Cardiac muscle cell (in vitro differentiated cells and primary cell): ENCODE measurements at regions not wholly inside any gene's neighbourhood (a gene's known extent, or its start where the extent isn't known, plus 50 kb on each side); places are given as distances from the start of the nearest gene placed in this dataset.

Experiments used
- DNase-seq, 2 donors: peaks; one replicate each; pipeline versions ENCODE4 v3.0.0 to v3.0.0-alpha.2; 2010 to 2017; ENCODE audit warnings: low read depth in 1 of 2, low spot score in 1 of 2
- H3K27ac ChIP-seq: fragments of 200-600 bp; sonication (generic); 2 replicates; pipeline ENCODE4 v1.5.1; 2016
- H3K27me3 ChIP-seq: fragments of 200-600 bp; sonication (generic); 2 replicates; pipeline ENCODE4 v1.6.0; 2016; ENCODE audit warnings: control low read depth
- H3K36me3 ChIP-seq: fragments of 200-600 bp; sonication (generic); 2 replicates; pipeline ENCODE4 v1.5.1; 2016; ENCODE audit warnings: control low read depth
- H3K4me1 ChIP-seq: fragments of 200-600 bp; sonication (generic); 2 replicates; pipeline ENCODE4 v1.8.1; 2017; ENCODE audit warnings: low read depth, mild to moderate bottlenecking, mixed run types
- H3K4me3 ChIP-seq: fragments of 200-600 bp; sonication (generic); 2 replicates; pipeline ENCODE4 v1.5.1; 2016; ENCODE audit warnings: mild to moderate bottlenecking
- H3K9me3 ChIP-seq: fragments of 200-600 bp; sonication (generic); 2 replicates; pipeline ENCODE4 v1.5.1; 2017; ENCODE audit warnings: low read depth, mild to moderate bottlenecking, control low read depth
- CTCF ChIP-seq: IDR thresholded peaks from 2 replicates; pipeline ENCODE4 v1.5.1; 2012; ENCODE audit warnings: low read depth, mild to moderate bottlenecking, low read length

DNA sequence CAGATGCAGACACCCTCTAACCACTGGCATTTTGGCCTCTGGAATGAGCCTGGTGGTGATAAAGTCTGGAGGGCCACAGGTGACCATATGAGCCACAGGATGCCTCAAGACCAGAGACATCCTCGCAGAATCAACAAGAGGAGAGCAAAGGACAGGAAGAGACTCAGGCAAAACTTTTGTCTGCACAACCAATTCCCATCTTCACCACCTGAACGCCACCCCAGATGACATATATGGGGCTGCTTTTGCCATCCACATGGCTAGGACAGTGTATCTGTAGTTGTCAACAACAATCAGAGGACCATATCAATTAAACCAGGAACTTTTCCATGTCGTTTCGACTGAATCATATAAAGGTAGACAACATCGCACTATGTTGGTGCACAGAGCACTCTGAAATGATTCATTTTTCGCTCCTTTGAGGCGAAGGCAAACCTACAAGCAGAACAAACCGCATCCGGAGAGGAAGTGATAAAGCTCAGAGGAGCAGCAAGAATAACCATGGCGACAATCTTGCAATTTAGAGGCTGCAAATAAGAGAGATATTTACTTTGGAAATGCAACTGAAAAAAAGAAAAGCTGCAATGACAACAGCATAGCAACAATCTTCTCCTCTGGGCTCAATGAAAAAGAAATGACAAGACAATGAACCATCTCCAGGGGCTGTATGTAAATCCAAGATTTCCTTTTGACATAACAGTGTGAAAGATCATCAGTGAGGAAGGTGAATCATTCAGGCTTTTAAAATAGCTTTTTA, 204.5 kb downstream of the ARL4C start:
- no peaks in the 10 kb centered on the region for H3K9me3 ChIP-seq
- DNase-seq = peak in 1 of 2 donors; percentile 90
- H3K4me1 ChIP-seq = no peaks in the 10 kb centered on the region
- H3K27me3 ChIP-seq = no peaks in the 10 kb centered on the region
- no peaks in the 10 kb centered on the region for H3K36me3 ChIP-seq
- TF ChIP-seq CTCF = no peak
- no peak overlapping the region for H3K4me3 ChIP-seq
- H3K27ac ChIP-seq = no peak overlapping the region

- TF ChIP-seq CTCF = no peak
- no peak overlapping the region for H3K4me3 ChIP-seq
- DNase-seq = peak in 1 of 2 donors; percentile 80
- H3K27me3 ChIP-seq = no peaks in the 10 kb centered on the region
- no peaks in the 10 kb centered on the region for H3K9me3 ChIP-seq
- H3K27ac ChIP-seq = no peak overlapping the region
- H3K4me1 ChIP-seq = no peaks in the 10 kb centered on the region
- H3K36me3 ChIP-seq = no peaks in the 10 kb centered on the region
Measured at GRCh38 chr2:234291765-234292204, 205.1 kb downstream of the ARL4C start.

DNA sequence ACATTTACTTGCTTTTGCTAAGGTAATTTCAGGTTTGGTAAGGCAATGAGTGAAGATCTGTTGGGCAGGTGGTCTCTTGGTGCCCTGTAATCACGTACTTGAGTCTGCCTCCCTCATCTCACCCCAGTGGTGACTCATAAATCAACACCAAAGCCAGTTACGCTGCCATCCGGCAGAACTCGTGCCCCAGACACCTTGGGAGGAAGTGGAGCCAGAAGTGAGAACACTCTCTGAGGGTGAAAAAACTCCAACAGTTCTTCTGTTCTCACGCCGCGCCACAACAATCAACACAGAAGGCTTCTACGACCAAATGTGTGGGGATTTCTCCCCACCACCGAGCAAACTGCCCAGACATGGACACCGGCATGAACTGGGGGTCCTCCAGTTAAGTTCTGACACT, 206.2 kb downstream of the ARL4C start:
- no peaks in the 10 kb centered on the region for H3K9me3 ChIP-seq
- TF ChIP-seq CTCF = no peak
- DNase-seq = no peak
- no peak overlapping the region for H3K27ac ChIP-seq
- H3K27me3 ChIP-seq = no peaks in the 10 kb centered on the region
- no peaks in the 10 kb centered on the region for H3K36me3 ChIP-seq
- H3K4me3 ChIP-seq = no peak overlapping the region
- H3K4me1 ChIP-seq = no peaks in the 10 kb centered on the region

DNA sequence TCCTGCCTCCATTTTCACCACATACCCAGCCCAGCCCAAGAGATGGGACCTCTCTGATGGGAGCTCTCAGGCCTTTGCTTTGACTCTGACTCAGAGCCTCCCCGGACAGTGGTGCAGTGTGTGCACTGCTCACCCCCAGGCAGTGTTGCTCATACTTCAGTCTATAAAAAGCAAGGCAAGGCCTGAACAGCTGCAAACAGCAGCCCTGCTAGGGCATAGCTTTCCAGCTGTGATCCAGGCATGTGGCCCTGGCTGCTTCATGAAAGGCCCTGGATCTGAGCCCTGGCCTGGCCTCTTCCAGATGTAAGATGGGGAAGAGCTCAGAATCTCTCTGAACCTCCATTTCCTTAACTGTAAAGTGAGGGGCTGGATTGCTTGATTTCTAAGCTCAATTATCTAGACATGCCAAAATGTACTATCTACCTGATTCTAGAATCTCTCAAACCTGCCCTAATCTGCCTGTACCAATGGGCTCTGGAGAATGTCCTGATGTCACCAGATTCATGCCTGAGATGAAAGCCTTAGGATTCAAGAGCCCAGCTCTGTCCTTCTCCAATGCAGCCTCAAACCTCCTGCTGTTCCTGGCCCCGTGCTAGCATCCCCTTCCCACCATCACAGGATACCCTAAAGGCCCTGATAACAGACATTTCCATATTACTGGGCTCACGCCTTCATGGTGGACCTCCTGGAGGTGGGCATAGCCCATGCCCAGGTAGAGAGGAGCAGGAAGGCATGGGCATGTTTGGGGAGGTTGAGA, 206.9 kb downstream of the ARL4C start:
- DNase-seq = peak in 1 of 2 donors; percentile 74
- Histone ChIP-seq H3K4me3 (no peak overlapping the region), H3K9me3 (no peaks in the 10 kb centered on the region), H3K36me3 (no peaks in the 10 kb centered on the region), H3K27ac (no peak overlapping the region), H3K4me1 (no peaks in the 10 kb centered on the region), H3K27me3 (no peaks in the 10 kb centered on the region)
- no peak for TF ChIP-seq CTCF

DNA sequence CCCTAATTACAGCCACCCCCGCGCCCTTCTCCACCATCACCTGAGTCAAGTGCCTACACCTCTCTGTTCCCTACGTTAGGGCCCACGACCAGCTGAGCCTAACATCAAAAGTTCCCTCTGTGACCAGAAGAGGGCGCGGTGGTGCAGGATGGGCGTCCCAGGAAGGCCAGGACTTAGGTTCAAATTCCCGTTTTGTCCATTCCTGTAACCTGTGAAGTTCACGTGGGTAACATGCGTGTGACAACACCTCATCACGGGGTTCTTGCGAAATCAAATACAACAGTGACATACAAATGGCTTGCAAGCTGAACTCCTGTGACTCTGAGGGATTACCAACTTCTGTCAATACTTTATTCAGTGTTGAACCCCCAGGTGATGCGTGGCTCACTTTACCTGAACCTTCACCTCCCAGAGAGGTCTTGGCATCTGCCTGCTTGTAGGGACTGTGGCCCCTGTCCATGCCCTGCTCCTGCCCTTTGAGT, 207.9 kb downstream of the ARL4C start:
- Histone ChIP-seq H3K27ac (no peak overlapping the region), H3K9me3 (no peaks in the 10 kb centered on the region), H3K27me3 (no peaks in the 10 kb centered on the region), H3K4me3 (no peak overlapping the region), H3K4me1 (no peaks in the 10 kb centered on the region), H3K36me3 (no peaks in the 10 kb centered on the region)
- TF ChIP-seq CTCF = peak; percentile 83
- peak; percentile 63 to 69 for DNase-seq
